HG03280 (cell line): ENCODE measurements at regions not wholly inside any gene's neighbourhood (a gene's known extent, or its start where the extent isn't known, plus 50 kb on each side); places are given as distances from the start of the nearest gene placed in this dataset.

ENCODE experiments used
- ATAC-seq: cut with Tn5 transposase; IDR thresholded peaks from one replicate; pipeline ENCODE4 v1.9.1; 2021; ENCODE audit warnings: mild to moderate bottlenecking, moderate library complexity; ENCODE audit not compliant: unreplicated experiment

GRCh38 chr16:86924537-86924936 lies 346.2 kb downstream of the FOXL1 start:
- no peak for ATAC-seq

GRCh38 chr16:86925067-86925791 lies 346.9 kb downstream of the FOXL1 start:
- no peak for ATAC-seq

- no peak for ATAC-seq
Observed at GRCh38 chr16:86926181-86927094, 348.1 kb downstream of the FOXL1 start.

GRCh38 chr16:86927699-86928098 lies 349.4 kb downstream of the FOXL1 start:
- ATAC-seq = no peak

GRCh38 chr16:86928523-86929011 lies 350.2 kb downstream of the FOXL1 start:
- ATAC-seq = no peak

GRCh38 chr16:86929057-86929871 lies 350.9 kb downstream of the FOXL1 start:
- no peak for ATAC-seq

- no peak for ATAC-seq
Observed at GRCh38 chr16:86930001-86930400, 351.7 kb downstream of the FOXL1 start.

GRCh38 chr16:86930663-86931373 lies 352.5 kb downstream of the FOXL1 start:
- no peak for ATAC-seq

GRCh38 chr16:86931410-86931941 lies 353.1 kb downstream of the FOXL1 start:
- ATAC-seq = no peak

- no peak for ATAC-seq
Observed at GRCh38 chr16:86932130-86932982, 354.0 kb downstream of the FOXL1 start.

GRCh38 chr16:86934581-86935375 lies 356.4 kb downstream of the FOXL1 start:
- ATAC-seq = no peak

- no peak for ATAC-seq
Observed at GRCh38 chr16:86939609-86940008, 361.3 kb downstream of the FOXL1 start.

- no peak for ATAC-seq
Observed at GRCh38 chr16:86941731-86942130, 363.4 kb downstream of the FOXL1 start.

- ATAC-seq = no peak
Observed at GRCh38 chr16:86942151-86943051, 364.1 kb downstream of the FOXL1 start.

- ATAC-seq = no peak
Observed at GRCh38 chr16:86945166-86945900, 367.0 kb downstream of the FOXL1 start.

GRCh38 chr16:86946396-86946795 lies 368.0 kb downstream of the FOXL1 start:
- ATAC-seq = no peak

GRCh38 chr16:86946981-86947380 lies 368.6 kb downstream of the FOXL1 start:
- ATAC-seq = no peak
